Left forelimb (tissue), 1 donor: ENCODE measurements at regions not wholly inside any gene's neighbourhood (a gene's known extent, or its start where the extent isn't known, plus 50 kb on each side); places are given as distances from the start of the nearest gene placed in this dataset.
A peak's percentile ranks its signal among the peaks of the same experiment; 100 is the strongest.

ENCODE experiments used
- DNase-seq: peaks from one replicate; pipeline ENCODE4 v3.0.0-alpha.2; 2018; ENCODE audit warnings: low spot score

- no peak for DNase-seq
Observed at GRCh38 chr20:51335329-51335841, 207.1 kb downstream of the NFATC2 start.

DNA sequence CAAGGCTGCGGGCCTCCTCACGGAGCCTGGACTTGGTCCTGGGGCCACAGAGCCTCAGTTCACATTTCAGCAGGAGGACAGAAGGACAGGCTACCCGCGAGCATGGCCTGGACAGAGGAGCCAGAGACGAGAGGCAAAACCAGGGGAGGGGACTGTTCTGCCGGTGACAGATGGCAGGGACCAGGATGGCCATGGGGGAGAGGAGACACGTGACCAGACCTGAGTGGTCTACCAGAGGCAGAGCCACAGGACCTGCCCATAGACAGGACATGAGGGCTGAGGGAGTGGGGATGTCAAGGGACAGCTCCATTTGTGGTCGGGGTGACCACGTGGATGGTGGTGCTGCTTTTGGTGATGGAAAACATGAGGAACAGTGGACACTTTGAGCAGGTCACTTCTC lies 207.9 kb downstream of the NFATC2 start:
- no peak for DNase-seq

DNA sequence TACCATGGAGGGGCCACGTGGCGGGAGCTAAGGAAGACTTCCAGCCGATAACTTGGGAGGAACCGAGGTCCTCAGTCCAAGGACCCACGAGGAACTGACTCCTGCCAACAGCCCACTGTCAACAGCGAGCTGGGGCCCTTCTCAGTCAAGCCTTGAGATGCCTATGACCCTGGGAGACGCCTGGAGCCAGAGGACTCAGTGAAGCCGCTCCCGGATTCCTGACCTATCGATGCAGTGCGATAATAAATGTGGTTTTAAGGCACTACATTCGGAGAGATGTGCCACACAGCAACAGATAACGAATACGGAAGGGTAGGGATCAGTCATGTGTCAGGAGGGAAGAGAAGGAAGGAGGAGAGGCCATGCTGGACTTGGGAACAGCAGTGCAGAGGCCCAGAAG lies 208.5 kb downstream of the NFATC2 start:
- no peak for DNase-seq

DNA sequence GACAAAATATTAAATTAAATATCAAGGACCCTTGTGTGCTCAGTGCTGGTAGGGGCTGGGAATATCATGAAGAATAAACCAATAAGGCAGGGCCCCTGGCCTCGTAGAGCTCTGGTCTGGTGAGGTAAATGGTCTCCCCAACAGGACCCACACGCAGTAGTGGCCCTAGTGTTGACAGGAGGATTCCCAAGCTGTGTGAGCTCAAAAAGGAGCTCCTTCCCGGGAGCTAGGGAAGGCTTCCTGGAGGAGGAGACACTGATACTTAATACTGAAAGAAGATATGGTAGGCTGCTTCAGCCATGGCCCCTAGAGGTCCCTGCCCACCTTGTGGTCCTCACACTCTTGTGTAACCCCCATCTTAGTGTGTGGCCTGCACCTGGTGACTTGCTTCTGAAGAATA lies 209.1 kb downstream of the NFATC2 start:
- no peak for DNase-seq

GRCh38 chr20:51331481-51331880 lies 211.0 kb downstream of the NFATC2 start:
- DNase-seq, result no peak

DNA sequence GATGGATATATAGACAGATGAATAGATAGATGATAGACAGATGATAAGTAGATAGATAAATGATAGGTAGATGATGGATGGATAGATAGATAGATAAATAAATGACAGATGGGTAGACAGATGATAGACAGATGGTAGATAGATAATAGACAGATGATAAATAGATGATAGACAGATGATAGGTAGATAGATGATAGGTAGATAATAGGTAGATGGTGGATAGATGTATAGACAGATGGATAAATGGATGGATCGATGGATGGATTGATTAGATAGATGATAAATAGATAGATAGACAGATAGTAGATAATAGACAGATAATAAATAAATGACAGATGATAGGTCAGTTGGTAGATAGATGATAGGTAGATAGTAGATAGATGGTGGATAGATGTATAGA lies 212.7 kb downstream of the NFATC2 start:
- no peak for DNase-seq

GRCh38 chr20:51327251-51327841 lies 215.2 kb downstream of the NFATC2 start:
- peak; percentile 71 for DNase-seq

DNA sequence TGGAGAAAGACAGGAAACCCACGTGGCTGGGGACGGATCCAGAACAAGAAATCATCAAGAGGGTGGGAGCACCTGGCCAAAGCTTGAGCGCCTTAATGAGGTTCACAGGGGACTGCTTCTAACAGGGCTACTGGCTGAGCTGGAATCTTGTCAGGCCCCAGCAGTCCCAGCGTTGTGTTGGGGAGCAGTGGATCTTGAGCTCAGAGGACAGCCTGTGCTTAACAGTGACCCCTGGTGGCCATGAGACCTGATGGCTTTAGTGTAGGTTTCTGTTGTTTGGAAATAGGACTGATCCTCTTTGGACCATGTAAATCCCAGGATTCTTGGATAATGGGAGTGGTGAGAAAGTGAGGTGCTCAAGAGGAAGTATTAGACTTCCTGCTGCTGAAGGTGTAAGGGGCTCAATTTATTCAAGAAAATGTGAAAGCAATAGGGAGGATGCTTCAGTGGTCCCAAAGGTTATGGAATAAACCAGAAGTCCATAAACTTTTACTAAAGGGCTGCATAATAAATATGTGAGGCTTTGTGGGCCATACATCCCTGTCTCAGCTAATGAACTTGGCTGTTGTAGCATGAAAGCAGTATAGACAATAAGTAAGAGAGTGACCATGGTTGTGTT lies 216.2 kb downstream of the NFATC2 start:
- DNase-seq, result no peak

DNA sequence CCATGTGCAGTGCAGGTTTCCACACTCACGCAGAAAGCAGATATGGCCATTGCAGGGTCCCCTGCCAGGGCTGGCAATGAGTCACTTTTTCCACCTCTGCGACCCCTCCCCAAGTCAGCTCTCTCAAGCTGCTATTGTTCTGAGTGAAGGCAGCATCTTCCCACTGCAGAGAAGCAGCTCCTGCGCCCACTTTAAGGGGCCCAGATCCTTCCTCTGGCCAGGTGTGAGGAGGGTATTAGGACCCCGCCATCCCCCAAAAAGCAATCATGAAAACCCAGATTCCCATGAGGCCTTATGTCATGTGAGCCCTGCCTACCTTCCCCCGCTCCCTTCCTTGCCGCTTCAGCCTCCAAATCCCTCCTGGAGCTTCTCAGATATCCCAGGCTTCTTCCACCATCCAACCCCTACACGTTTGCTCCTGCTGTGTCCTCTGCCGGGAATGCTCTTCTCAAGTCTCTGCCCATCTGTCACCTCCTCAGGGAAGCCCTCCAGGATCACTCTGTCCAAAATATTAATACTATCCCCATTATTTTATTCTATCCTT lies 220.3 kb downstream of the NFATC2 start:
- no peak for DNase-seq

DNA sequence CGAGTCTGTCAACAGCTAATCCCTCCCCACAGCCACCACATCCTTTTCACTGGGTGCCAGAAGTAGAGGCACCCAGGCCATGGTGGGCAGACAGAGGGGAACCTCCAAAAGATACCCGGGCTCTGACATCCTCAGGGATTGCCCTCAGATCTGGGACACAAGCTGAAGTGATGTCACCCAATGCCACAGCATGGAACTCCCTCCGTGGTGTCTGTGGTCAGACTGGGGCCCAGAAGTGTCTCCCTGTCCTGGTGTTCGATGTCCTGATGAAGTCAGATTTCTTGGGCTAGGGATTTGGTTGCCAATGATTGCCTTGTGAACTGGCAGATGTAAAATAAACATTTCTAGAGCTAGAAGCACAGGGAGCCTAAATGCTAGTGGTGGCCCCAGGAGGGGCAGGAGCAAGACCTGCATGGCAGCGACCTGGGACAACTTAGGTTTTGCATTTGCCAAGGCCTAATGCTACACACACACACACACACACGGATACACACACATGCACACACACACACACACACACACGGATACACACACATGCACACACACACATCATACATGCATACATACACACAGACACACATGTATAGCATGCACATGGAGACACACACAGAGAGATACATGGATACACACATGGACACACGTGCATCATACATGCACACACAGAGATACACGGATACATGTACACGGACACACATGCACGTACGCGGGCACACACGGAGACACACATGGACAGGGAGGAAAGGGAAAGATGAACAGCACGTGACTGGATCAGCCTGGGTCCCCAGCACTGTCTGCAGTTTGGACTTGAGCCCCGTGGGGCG lies 221.0 kb downstream of the NFATC2 start:
- DNase-seq, result no peak

DNA sequence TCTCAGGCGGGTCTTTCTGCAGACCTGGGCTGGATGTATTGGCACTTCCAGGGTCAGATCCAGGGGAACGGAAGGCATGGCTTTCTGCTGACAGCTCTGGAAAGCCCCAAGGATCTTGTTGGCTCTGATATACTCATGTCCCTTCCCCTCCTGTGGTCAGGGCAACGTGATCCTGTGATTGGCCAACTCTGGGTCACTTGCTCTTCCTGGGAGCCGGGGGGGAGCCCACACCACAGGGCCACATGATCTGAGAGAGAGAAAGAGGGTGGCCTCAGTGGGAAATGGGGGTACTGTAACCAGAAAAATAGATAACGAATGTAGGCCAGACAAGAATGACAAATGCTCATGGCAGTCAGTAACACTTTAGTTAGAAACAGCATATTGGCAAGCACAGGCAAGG lies 223.0 kb downstream of the NFATC2 start:
- no peak for DNase-seq

DNA sequence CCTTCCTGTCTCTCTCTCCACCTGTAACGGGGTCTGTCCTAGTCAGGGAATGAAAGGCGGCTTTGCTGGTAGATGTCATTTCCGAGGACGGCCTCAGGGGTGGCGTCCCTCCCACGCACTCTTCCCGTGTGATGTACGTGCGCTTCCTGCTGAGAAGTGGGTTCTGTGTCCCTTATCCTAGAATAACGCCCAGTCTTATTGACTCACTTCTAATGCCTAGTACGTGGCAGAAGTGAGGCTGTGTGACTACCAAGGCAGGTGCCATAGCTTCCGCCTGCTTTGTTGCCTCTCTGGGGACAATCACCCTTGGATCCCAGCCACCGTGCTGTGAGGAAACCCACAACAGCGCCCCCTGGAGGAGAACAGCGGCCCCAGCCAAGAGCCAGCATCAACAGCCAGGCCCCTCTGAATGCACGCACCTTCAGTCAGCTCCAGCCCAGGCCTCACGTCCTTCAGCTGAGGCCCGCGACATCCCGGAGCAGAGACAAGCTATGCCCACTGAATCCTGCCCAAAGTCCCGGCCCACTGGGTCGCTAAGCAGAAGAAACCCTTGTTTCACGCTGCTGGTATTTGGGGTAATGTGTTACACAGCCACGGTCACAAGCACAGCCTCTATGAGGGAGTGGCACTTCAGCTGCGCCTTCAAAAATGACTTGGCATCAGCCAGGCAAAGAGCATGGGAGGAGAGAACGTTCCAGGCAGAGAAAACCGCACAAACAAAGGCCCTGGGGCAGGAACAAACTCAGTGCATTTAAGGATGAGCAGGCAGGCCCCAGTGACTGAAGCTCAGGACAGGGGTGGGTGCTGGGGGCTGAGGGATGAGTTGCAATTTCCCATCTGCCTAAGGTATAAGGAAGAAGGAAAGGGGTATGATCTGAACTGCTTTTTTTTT lies 224.2 kb downstream of the NFATC2 start:
- no peak for DNase-seq

GRCh38 chr20:51315390-51315789 lies 227.1 kb downstream of the NFATC2 start:
- no peak for DNase-seq

DNA sequence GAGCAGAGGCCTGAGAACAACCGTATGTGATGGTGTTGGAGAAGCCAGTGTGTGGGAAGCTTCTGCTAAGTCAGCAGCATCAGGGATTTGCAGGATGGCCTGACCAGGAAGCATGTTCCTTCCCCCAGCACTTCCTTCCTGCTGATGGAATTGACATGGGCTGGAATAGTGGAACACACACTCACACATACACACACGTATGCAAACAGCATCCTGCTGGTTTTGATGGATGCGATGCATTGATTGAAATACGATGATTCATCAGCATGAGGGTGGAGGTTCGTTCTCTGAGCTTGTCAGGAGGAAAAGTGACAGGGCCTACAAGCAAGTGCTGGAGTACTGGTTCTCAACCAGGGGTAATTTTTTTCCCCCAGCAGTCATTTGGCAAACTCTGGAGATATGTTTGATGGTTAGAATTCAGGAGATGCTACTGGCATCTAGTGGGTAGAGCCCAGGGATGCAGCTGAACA lies 229.1 kb downstream of the NFATC2 start:
- DNase-seq, result no peak

DNA sequence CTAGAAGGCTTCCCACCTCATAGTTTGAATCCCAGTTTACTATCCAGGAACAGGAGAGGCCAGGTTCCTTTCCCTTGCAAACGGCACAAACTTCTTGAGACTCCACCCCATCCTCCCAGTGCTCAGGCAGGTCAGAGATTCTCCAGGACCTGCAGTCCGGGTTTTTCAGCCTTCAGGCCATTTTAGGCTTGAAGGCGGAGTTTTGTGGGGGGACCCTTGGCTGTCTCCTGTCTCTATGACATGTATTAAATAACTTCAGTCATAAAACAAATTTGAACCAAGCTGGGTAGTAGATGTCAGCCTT lies 230.1 kb downstream of the NFATC2 start:
- DNase-seq, result no peak

- DNase-seq, result no peak
Observed at GRCh38 chr20:51311636-51312479, 230.7 kb downstream of the NFATC2 start.

DNA sequence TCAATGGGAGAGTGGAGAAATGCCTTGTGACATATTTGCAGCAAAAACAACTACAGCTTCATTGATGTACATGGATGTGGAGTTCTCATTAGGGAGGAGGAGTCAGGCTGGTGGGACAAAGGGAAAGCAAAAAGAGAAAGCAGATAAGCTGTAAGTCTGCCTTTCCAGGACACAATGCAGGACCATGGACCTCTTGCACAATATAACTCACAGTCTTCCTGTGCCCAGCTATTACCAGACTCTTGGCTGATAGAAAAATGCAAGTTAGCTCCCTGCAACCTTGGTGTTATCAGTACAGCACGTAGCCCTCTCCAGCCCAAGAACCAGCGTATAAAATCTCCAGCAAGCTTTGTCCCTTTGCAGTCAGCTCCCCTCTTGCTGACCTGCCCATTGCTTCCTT lies 232.3 kb downstream of the NFATC2 start:
- DNase-seq, result no peak

DNA sequence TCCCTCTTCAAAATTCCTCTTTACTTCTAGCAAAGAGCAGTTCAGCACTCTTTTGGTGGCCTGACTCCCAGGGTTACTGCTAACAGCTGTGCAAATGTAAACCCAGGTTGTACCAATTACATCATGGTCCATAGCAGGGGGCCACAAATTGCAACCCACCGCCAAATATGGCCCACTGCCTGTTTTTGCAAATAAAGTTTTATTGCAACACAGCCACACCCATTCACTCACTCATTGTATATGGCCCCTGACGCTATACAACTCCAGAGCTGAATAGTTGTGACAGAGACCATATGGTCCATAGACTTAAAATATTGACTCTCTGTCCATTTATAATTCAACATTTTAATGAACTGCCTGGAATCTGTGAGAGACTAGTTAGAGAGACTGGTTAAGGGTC lies 233.4 kb downstream of the NFATC2 start:
- DNase-seq, result no peak

- peak; percentile 84 for DNase-seq
Observed at GRCh38 chr20:51306521-51307358, 235.8 kb downstream of the NFATC2 start.

- no peak for DNase-seq
Observed at GRCh38 chr20:51306081-51306480, 236.4 kb downstream of the NFATC2 start.
